ENCODE measurements at regions not wholly inside any gene's neighbourhood (a gene's known extent, or its start where the extent isn't known, plus 50 kb on each side); places are given as distances from the start of the nearest gene placed in this dataset.

GRCh38 chr7:3241686-3242258 is 59.3 kb upstream of the SDK1 start:
- no peak overlapping the region for H3K9ac ChIP-seq (ENCODE audit: low read length)
- ChIA-PET CTCF (no interaction called here), POLR2A (ENCODE audit: unreplicated experiment) (no interaction called here)
- no peaks in the 10 kb centered on the region for H3K9me2 ChIP-seq (replicated peaks; ENCODE audit: low read length)
- peaks cover 36% of the 10 kb centered on the region for H3K4me1 ChIP-seq (ENCODE audit: insufficient read depth, low read length)
- H3K79me2 ChIP-seq (ENCODE audit: low read length) = no peaks in the 10 kb centered on the region
- H3K4me3 ChIP-seq (ENCODE audit: low read length) = no peak overlapping the region
- H3K27me3 ChIP-seq (ENCODE audit: low read length) = no peaks in the 10 kb centered on the region
- no peaks in the 10 kb centered on the region for H4K20me1 ChIP-seq (ENCODE audit: low read length)
- no peak overlapping the region for H2AFZ ChIP-seq (ENCODE audit: low read length)
- DNase-seq (no peak), ATAC-seq (no peak)
- intact Hi-C loops (cut with micrococcal nuclease) = no loop called here
- no TSS peak for BruUV-seq (replicated peaks)
- H3F3A ChIP-seq (ENCODE audit: low read length, unreplicated experiment) = no peaks in the 10 kb centered on the region
- no peak overlapping the region for H3K27ac ChIP-seq (ENCODE audit: low read length)
- H3K4me2 ChIP-seq (ENCODE audit: low read length) = no peak overlapping the region
- TF ChIP-seq CTCF (conservative IDR thresholded peaks at IDR 0.05; ENCODE audit: low read depth, low read length) = no peak
- peaks cover 3% of the 10 kb centered on the region; the same call in 1 of the 2 replicates for H3K9me3 ChIP-seq (ENCODE audit: low read length)
- no peaks in the 10 kb centered on the region for H3K36me3 ChIP-seq (ENCODE audit: low read depth, low read length)

GRCh38 chr7:3242398-3242972 is 58.6 kb upstream of the SDK1 start:
- CTCF ChIA-PET = no interaction called here

GRCh38 chr7:3243256-3243655 is 57.8 kb upstream of the SDK1 start:
- no peak overlapping the region for H3K4me3 ChIP-seq (ENCODE audit: low read length)
- H3K27ac ChIP-seq (ENCODE audit: low read length) = peak overlapping the region; percentile 66
- H3F3A ChIP-seq (ENCODE audit: low read length, unreplicated experiment) = no peaks in the 10 kb centered on the region
- ChIA-PET POLR2A (ENCODE audit: unreplicated experiment) (no interaction called here), CTCF (no interaction called here)
- H3K4me2 ChIP-seq (ENCODE audit: low read length) = peak overlapping the region; percentile 78
- TF ChIP-seq CTCF (conservative IDR thresholded peaks at IDR 0.05; ENCODE audit: low read depth, low read length) (no peak), EZH2 (IDR thresholded peaks at IDR 0.05; ENCODE audit: low read length, unreplicated experiment) (no peak), EZH2phosphoT487 (IDR thresholded peaks at IDR 0.05; ENCODE audit: borderline replicate concordance, low read length) (no peak)
- no peak for DNase-seq
- no peak for ATAC-seq
- H3K9me2 ChIP-seq (replicated peaks; ENCODE audit: low read length) = no peaks in the 10 kb centered on the region
- no peaks in the 10 kb centered on the region for H3K36me3 ChIP-seq (ENCODE audit: low read depth, low read length)
- H4K20me1 ChIP-seq (ENCODE audit: low read length) = no peaks in the 10 kb centered on the region
- intact Hi-C loops (cut with micrococcal nuclease) = no loop called here
- no peak overlapping the region for H2AFZ ChIP-seq (ENCODE audit: low read length)
- no peaks in the 10 kb centered on the region for H3K27me3 ChIP-seq (ENCODE audit: low read length)
- no peaks in the 10 kb centered on the region for H3K79me2 ChIP-seq (ENCODE audit: low read length)
- peaks cover 8% of the 10 kb centered on the region for H3K9me3 ChIP-seq (ENCODE audit: low read length)
- BruUV-seq (replicated peaks) = no TSS peak
- no peak overlapping the region for H3K9ac ChIP-seq (ENCODE audit: low read length)
- peaks cover 36% of the 10 kb centered on the region for H3K4me1 ChIP-seq (ENCODE audit: insufficient read depth, low read length)

More at GRCh38 chr7:3242398-3242972, 58.6 kb upstream of the SDK1 start:
- no peaks in the 10 kb centered on the region for H3F3A ChIP-seq (ENCODE audit: low read length, unreplicated experiment)
- H3K27me3 ChIP-seq (ENCODE audit: low read length) = no peaks in the 10 kb centered on the region
- H4K20me1 ChIP-seq (ENCODE audit: low read length) = no peaks in the 10 kb centered on the region
- no peak overlapping the region for H3K27ac ChIP-seq (ENCODE audit: low read length)
- H3K9ac ChIP-seq (ENCODE audit: low read length) = no peak overlapping the region
- H3K79me2 ChIP-seq (ENCODE audit: low read length) = no peaks in the 10 kb centered on the region
- no TSS peak for BruUV-seq (replicated peaks)
- no peak overlapping the region for H2AFZ ChIP-seq (ENCODE audit: low read length)
- peaks cover 8% of the 10 kb centered on the region for H3K9me3 ChIP-seq (ENCODE audit: low read length)
- TF ChIP-seq EZH2phosphoT487 (IDR thresholded peaks at IDR 0.05; ENCODE audit: borderline replicate concordance, low read length) = no peak
- no peak for TF ChIP-seq EZH2 (IDR thresholded peaks at IDR 0.05; ENCODE audit: low read length, unreplicated experiment)
- no peak for TF ChIP-seq CTCF (conservative IDR thresholded peaks at IDR 0.05; ENCODE audit: low read depth, low read length)
- DNase-seq (no peak), ATAC-seq (no peak)
- no peaks in the 10 kb centered on the region for H3K9me2 ChIP-seq (replicated peaks; ENCODE audit: low read length)
- no peak overlapping the region for H3K4me3 ChIP-seq (ENCODE audit: low read length)
- H3K36me3 ChIP-seq (ENCODE audit: low read depth, low read length) = no peaks in the 10 kb centered on the region
- POLR2A ChIA-PET (ENCODE audit: unreplicated experiment) = no interaction called here
- intact Hi-C loops (cut with micrococcal nuclease) = no loop called here
- peaks cover 36% of the 10 kb centered on the region for H3K4me1 ChIP-seq (ENCODE audit: insufficient read depth, low read length)
- no peak overlapping the region for H3K4me2 ChIP-seq (ENCODE audit: low read length)

All from PC-3 (cell line).